Mammary epithelial cell (primary cell): ENCODE measurements at regions not wholly inside any gene's neighbourhood (a gene's known extent, or its start where the extent isn't known, plus 50 kb on each side); places are given as distances from the start of the nearest gene placed in this dataset.

Experiments
- CTCF ChIP-seq, 2 donors: IDR thresholded peaks in 1 of 2; conservative IDR thresholded peaks in 1 of 2; 2 replicates each; pipeline ENCODE4 v1.5.1; 2011 to 2012; ENCODE audit warnings: inconsistent platforms in 2 of 2, low read length in 2 of 2, mild to moderate bottlenecking in 2 of 2, control low read depth in 1 of 2, low read depth in 1 of 2; ENCODE audit not compliant: insufficient read depth in 1 of 2; ENCODE audit errors: extremely low read depth in 1 of 2
- EZH2 ChIP-seq: IDR thresholded peaks from 2 replicates; pipeline ENCODE4 v1.6.1; 2012; ENCODE audit warnings: low read length, inconsistent platforms, borderline replicate concordance

- no peak for TF ChIP-seq CTCF (conservative IDR thresholded peaks at IDR 0.05 in 1 of 2, IDR thresholded peaks at IDR 0.05 in 1 of 2; ENCODE audit: extremely low read depth in 1 of 2, insufficient read depth in 1 of 2, low read depth in 1 of 2, low read length in 2 of 2)
- TF ChIP-seq EZH2: no peak
Measured at GRCh38 chr5:60163762-60164161, 270.2 kb upstream of the PDE4D start.
